Fibroblast of skin of left biceps (primary cell): ENCODE measurements at regions not wholly inside any gene's neighbourhood (a gene's known extent, or its start where the extent isn't known, plus 50 kb on each side); places are given as distances from the start of the nearest gene placed in this dataset.
A peak's percentile ranks its signal among the peaks of the same experiment; 100 is the strongest.

Experiments
- DNase-seq, 2 experiments: peaks; one replicate each; pipeline ENCODE4 v3.0.0-alpha.2; 2013; ENCODE audit warnings: low read depth in 2 of 2

DNA sequence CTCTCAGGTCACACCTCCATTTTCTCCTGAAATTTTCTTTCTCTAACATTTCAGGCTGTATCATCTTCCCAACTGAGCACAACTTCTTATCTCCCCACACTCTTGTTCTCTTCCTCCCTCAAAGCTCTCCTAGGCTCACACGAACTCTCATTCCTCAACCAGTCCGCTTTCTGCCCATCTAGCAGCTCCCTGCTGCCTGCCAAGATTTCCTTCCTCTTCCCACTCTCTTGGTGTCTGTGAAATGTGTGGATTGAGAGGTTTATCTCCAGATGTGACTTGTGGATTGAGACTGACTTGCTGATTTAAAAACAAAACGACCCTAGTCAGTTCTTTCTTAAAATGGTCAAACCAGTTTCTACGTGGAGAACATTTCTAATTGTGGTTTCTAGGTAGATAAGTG lies 106.3 kb downstream of the MTNR1B start:
- DNase-seq = no peak

DNA sequence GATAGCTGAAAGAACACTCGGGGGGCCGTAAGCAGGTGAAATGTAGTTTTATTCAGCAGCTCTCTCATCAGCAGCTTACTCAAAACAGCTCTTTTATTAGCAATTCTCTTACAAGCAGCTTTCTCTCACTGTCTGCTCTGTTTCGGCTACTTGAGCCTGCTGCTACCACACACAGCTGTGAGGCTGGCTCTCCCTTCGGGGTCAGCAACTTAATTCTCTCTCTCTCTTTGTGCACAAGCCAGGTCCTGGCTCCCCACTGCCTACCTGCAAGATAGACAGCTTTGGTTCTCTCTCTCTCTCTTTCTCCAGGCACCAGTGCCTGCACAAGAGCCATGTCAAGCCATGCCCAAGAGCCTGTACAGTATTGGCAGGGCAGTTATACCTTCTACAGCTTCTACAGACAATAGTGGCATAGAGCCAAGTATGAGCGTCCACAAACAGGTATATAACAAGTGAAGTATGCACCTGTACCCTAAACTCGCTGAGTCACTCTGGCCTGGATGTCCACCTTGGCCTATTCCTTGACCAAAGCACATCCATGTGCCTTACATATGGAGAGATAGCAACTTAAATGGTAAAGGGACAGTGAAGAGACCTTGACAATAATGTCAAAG lies 110.8 kb downstream of the MTNR1B start:
- no peak for DNase-seq

DNA sequence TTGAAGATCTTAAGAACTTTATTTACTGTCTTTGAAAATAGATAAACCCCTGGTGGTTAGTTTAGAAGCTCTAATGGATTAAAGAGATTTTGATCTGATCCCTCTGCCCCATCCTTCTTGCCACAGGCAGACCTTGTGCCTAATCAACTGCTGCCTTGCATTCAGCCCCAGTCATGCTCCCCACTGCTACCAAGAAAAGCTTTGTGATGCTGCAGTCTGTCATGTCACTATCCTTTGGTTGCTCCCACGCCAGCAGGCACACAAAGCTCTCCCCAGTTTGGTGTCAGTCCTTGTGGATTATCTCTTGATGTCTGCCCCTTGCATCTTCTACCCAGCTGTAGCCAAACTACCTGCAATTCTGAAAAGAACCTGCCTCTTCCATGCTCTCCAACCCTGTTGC lies 112.2 kb downstream of the MTNR1B start:
- no peak for DNase-seq

DNA sequence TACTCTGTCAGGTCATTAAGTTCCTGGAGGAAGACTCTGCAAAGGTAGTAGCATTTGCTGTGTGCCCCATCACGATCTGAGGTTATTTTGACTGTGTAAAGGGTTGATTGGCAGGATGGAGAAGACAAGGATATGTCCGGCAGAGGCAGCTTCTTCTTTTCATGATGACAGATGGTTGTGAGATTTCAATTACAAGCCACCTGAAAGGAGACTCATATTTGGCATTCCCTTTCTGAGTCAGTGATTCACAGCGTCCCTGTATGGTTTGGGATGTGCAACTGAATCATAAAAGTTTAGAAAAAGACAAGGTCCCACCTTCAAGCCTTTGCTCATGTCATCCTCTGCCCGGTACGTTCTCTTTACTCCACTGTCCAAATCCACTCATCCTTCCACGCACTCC lies 113.4 kb downstream of the MTNR1B start:
- DNase-seq = no peak

DNA sequence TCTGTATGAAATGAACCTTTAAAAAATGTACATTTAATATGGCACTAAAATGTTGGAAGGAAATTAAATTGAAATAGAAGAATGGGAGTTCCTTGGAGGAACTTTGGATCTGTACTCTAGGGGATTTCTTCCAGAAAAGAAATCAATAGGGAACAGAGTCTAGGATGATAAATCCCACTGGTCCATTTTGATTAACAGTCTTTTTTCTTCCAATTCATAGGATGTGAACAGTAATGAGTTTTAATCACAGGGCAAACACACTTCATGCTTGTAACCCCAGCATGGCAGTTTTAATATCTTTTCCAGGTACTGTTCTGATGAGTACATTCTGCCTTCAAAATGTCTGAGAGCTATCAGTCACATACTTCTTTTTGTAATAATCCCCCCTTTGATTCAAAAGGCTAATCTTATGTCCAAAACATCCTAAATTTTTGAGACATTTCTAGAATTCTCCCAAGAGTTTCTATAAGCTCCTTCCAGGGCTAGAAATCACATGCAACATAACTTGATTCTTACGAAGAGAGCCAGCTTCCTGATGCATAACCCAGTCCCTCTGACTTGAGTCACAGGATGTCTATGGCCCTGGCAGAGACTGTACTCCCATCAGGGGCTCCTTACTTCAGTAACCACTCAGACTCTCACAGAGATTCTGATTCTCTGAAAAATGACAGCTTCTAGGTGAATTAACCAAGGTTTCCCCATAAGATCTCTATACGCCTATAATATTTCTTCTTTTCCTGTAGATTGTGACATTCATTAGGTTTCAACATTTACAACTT lies 112.9 kb downstream of the SLC36A4 start:
- no peak for DNase-seq

DNA sequence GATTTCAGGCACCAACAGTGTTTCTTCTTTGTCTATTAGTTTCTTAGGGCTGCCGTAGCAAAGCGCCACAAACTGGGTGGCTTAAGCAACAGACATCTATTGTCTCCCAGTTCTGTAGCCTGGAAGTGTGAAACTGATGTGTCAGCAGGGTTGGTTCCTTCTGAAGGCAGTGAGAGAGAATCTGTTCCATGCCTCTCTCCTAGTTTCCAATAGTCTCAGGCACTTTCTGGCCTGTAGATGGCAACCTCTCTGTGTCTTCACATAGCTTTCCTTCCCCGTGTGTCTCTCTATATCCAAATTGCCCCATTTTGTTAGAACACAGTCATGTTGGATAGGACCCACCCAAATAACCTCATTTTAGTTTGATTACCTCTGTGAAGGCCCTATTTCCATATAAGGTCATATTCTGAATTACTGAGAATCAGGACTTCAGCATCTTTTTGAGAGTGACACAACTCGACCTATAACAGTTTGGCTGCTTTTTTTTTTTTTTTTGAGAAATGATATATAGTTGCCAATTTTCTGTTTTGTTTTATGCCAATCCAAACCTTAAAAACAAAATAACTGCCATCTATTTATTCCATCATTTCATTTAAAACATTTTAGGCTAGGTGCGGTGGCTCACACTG lies 108.2 kb downstream of the SLC36A4 start:
- peak in 1 of 2 experiments; percentile 2 for DNase-seq
